Neural progenitor cell (in vitro differentiated cells): ENCODE measurements at regions not wholly inside any gene's neighbourhood (a gene's known extent, or its start where the extent isn't known, plus 50 kb on each side); places are given as distances from the start of the nearest gene placed in this dataset.

Experiments used
- CTCF ChIP-seq: fragments of 200-600 bp; sonication (generic); IDR thresholded peaks from 2 replicates; pipeline ENCODE4 v1.5.1; 2017; ENCODE audit warnings: antibody characterized with exemption, mild to moderate bottlenecking
- EZH2 ChIP-seq: fragments of 200-600 bp; sonication (generic); IDR thresholded peaks from 2 replicates; pipeline ENCODE4 v1.6.1; 2017; ENCODE audit warnings: antibody characterized with exemption, mild to moderate bottlenecking, moderate library complexity

GRCh38 chr12:105721051-105721825 lies 390.7 kb downstream of the C12orf75 start:
- no peak for TF ChIP-seq EZH2
- TF ChIP-seq CTCF = no peak
